Ovary (tissue), 3 donors: ENCODE measurements at regions not wholly inside any gene's neighbourhood (a gene's known extent, or its start where the extent isn't known, plus 50 kb on each side); places are given as distances from the start of the nearest gene placed in this dataset.

Experiments
- CTCF ChIP-seq, 3 donors: fragments of 450-650 bp in 2 of 3; fragments of 200-600 bp in 1 of 3; IDR thresholded peaks; one replicate each; pipeline versions ENCODE4 v1.5.1 to v1.8.0; 2016 to 2022; ENCODE audit warnings: antibody characterized with exemption in 3 of 3, mild to moderate bottlenecking in 1 of 3
- EP300 ChIP-seq: sonication (generic); formaldehyde crosslinking; IDR thresholded peaks from one replicate; pipeline ENCODE4 v1.6.1; 2017; ENCODE audit warnings: antibody characterized with exemption
- donor health status: DM: no; HTN: no; CAD: no.

GRCh38 chr16:85389679-85390470, 223.2 kb upstream of the GSE1 start:
- TF ChIP-seq CTCF (IDR thresholded peaks at IDR 0.05): no peak
- no peak for TF ChIP-seq EP300
